Fibroblast of lung (primary cell): ENCODE measurements at regions not wholly inside any gene's neighbourhood (a gene's known extent, or its start where the extent isn't known, plus 50 kb on each side); places are given as distances from the start of the nearest gene placed in this dataset.

ENCODE experiments used
- DNase-seq, 2 donors: peaks; one replicate each; pipeline versions ENCODE4 v3.0.0 to v3.0.0-alpha.2; 2010; ENCODE audit warnings: low read depth in 2 of 2
- H2AFZ ChIP-seq: 2 replicates; pipeline ENCODE4 v1.5.1; 2012; ENCODE audit warnings: low read length, control low read depth, inconsistent platforms
- H3K27ac ChIP-seq: 2 replicates; pipeline ENCODE4 v1.5.1; 2011; ENCODE audit warnings: low read length, control low read depth; ENCODE audit not compliant: insufficient read depth
- H3K27me3 ChIP-seq: 2 replicates; pipeline ENCODE4 v1.5.1; 2011; ENCODE audit warnings: mild to moderate bottlenecking, low read length; ENCODE audit not compliant: control insufficient read depth, insufficient read depth
- H3K36me3 ChIP-seq: 2 replicates; pipeline ENCODE4 v1.5.1; 2011; ENCODE audit warnings: low read length; ENCODE audit not compliant: control insufficient read depth, insufficient read depth
- H3K4me1 ChIP-seq: 2 replicates; pipeline ENCODE4 v1.5.1; 2011; ENCODE audit warnings: low read length; ENCODE audit not compliant: control insufficient read depth, insufficient read depth; ENCODE audit errors: extremely low read depth
- H3K4me2 ChIP-seq: 2 replicates; pipeline ENCODE4 v1.5.1; 2011; ENCODE audit warnings: low read length, control low read depth; ENCODE audit not compliant: insufficient read depth; ENCODE audit errors: extremely low read depth
- H3K4me3 ChIP-seq, 4 experiments: fragments of 200-600 bp in 1 of 4; sonication (generic) in 1 of 4; replicated peaks in 1 of 4; 2 replicates each; pipeline ENCODE4 v1.5.1; 2011 to 2016; ENCODE audit warnings: low read length in 4 of 4, low read depth in 3 of 4, mild to moderate bottlenecking in 3 of 4, control low read depth in 2 of 4, inconsistent platforms in 1 of 4, mixed read lengths in 1 of 4; ENCODE audit not compliant: insufficient read depth in 1 of 4; ENCODE audit errors: control extremely low read depth in 1 of 4
- H3K79me2 ChIP-seq: 2 replicates; pipeline ENCODE4 v1.5.1; 2012; ENCODE audit warnings: mild to moderate bottlenecking, low read length, inconsistent platforms; ENCODE audit not compliant: control insufficient read depth, insufficient read depth
- H3K9ac ChIP-seq: 2 replicates; pipeline ENCODE4 v1.5.1; 2011; ENCODE audit warnings: mild to moderate bottlenecking, low read length, control low read depth; ENCODE audit not compliant: insufficient read depth
- H3K9me3 ChIP-seq: 2 replicates; pipeline ENCODE4 v1.5.1; 2012; ENCODE audit warnings: low read depth, low read length; ENCODE audit not compliant: control insufficient read depth, insufficient read depth
- H4K20me1 ChIP-seq: 2 replicates; pipeline ENCODE4 v1.5.1; 2011; ENCODE audit warnings: low read length; ENCODE audit not compliant: control insufficient read depth, insufficient read depth; ENCODE audit errors: extremely low read depth
- CTCF ChIP-seq, 2 donors: IDR thresholded peaks in 1 of 2; conservative IDR thresholded peaks in 1 of 2; 1 replicate in 1 of 2; 2 replicates in 1 of 2; pipeline ENCODE4 v1.5.1; 2011 to 2012; ENCODE audit warnings: low read length in 2 of 2, control low read depth in 1 of 2, inconsistent platforms in 1 of 2, low read depth in 1 of 2, mild to moderate bottlenecking in 1 of 2
- EZH2 ChIP-seq: IDR thresholded peaks from 2 replicates; pipeline ENCODE4 v1.5.1; 2012; ENCODE audit warnings: low read length, control low read depth, mild to moderate bottlenecking; ENCODE audit errors: missing control alignments

GRCh38 chr10:120069700-120070099 is 177.2 kb downstream of the SEC23IP start:
- DNase-seq = no peak
- Histone ChIP-seq H2AFZ (no peak overlapping the region), H3K9me3 (no peaks in the 10 kb centered on the region), H3K4me3 (no peak overlapping the region), H3K36me3 (no peaks in the 10 kb centered on the region), H3K4me2 (no peak overlapping the region), H3K79me2 (no peaks in the 10 kb centered on the region), H3K9ac (no peak overlapping the region), H3K27me3 (no peaks in the 10 kb centered on the region), H3K4me1 (no peaks in the 10 kb centered on the region), H3K27ac (no peak overlapping the region), H4K20me1 (no peaks in the 10 kb centered on the region)
- TF ChIP-seq EZH2 (no peak), CTCF (conservative IDR thresholded peaks at IDR 0.05 in 1 of 2, IDR thresholded peaks at IDR 0.05 in 1 of 2; ENCODE audit: low read depth in 1 of 2, low read length in 2 of 2) (no peak)

GRCh38 chr10:120075349-120075748 is 182.8 kb downstream of the SEC23IP start:
- Histone ChIP-seq H3K9ac (no peak overlapping the region), H3K4me3 (no peak overlapping the region), H3K36me3 (no peaks in the 10 kb centered on the region), H3K79me2 (no peaks in the 10 kb centered on the region), H3K4me2 (no peak overlapping the region), H3K27me3 (no peaks in the 10 kb centered on the region), H2AFZ (no peak overlapping the region), H3K4me1 (no peaks in the 10 kb centered on the region), H4K20me1 (no peaks in the 10 kb centered on the region), H3K9me3 (no peaks in the 10 kb centered on the region), H3K27ac (no peak overlapping the region)
- TF ChIP-seq EZH2 = no peak
- no peak for DNase-seq

GRCh38 chr10:120076996-120077706 is 184.6 kb downstream of the SEC23IP start:
- no peaks in the 10 kb centered on the region for H4K20me1 ChIP-seq
- no peak overlapping the region for H3K9ac ChIP-seq
- H3K4me2 ChIP-seq = no peak overlapping the region
- no peaks in the 10 kb centered on the region for H3K27me3 ChIP-seq
- no peaks in the 10 kb centered on the region for H3K79me2 ChIP-seq
- no peaks in the 10 kb centered on the region for H3K4me1 ChIP-seq
- DNase-seq = no peak
- no peak overlapping the region for H3K4me3 ChIP-seq
- H3K9me3 ChIP-seq = no peaks in the 10 kb centered on the region
- H3K27ac ChIP-seq = no peak overlapping the region
- H3K36me3 ChIP-seq = no peaks in the 10 kb centered on the region
- H2AFZ ChIP-seq = no peak overlapping the region
- TF ChIP-seq CTCF (conservative IDR thresholded peaks at IDR 0.05 in 1 of 2, IDR thresholded peaks at IDR 0.05 in 1 of 2; ENCODE audit: low read depth in 1 of 2, low read length in 2 of 2) = no peak
- TF ChIP-seq EZH2 = no peak
